Kidney (tissue), 13 donors: ENCODE measurements at regions not wholly inside any gene's neighbourhood (a gene's known extent, or its start where the extent isn't known, plus 50 kb on each side); places are given as distances from the start of the nearest gene placed in this dataset.

ENCODE experiments used
- DNase-seq, 5 donors: peaks; one replicate each; pipeline ENCODE4 v3.0.0-alpha.2; 2013 to 2020
- FAIRE-seq: peaks from 2 replicates; lab custom pipeline; 2012; peaks lifted over from hg19 to GRCh38; lab: Jason Lieb, UNC
- H3K27ac ChIP-seq, 2 donors: one replicate each; pipeline ENCODE4 v1.7.0; 2013; ENCODE audit warnings: low read depth in 2 of 2, low read length in 2 of 2, inconsistent platforms in 1 of 2
- H3K27me3 ChIP-seq: one replicate; pipeline ENCODE4 v1.7.1; 2013; ENCODE audit warnings: low read length, inconsistent platforms; ENCODE audit not compliant: control insufficient read depth, insufficient read depth
- H3K36me3 ChIP-seq, 3 donors: one replicate each; pipeline versions ENCODE4 v1.7.0 to v1.7.1; 2013; ENCODE audit warnings: low read length in 3 of 3, control low read depth in 1 of 3, inconsistent platforms in 1 of 3; ENCODE audit not compliant: insufficient read depth in 3 of 3, control insufficient read depth in 2 of 3
- H3K4me1 ChIP-seq, 3 donors: one replicate each; pipeline versions ENCODE4 v1.7.0 to v1.7.1; 2013; ENCODE audit warnings: low read length in 3 of 3, inconsistent platforms in 1 of 3, low read depth in 1 of 3; ENCODE audit not compliant: control insufficient read depth in 2 of 3, insufficient read depth in 2 of 3
- H3K4me3 ChIP-seq, 3 donors: one replicate each; pipeline versions ENCODE4 v1.7.0 to v1.8.1; 2013; ENCODE audit warnings: low read length in 3 of 3, control low read depth in 1 of 3, inconsistent platforms in 1 of 3
- H3K9ac ChIP-seq, 3 donors: one replicate each; pipeline versions ENCODE4 v1.7.0 to v1.7.1; 2013; ENCODE audit warnings: low read length in 3 of 3, control low read depth in 1 of 3, inconsistent platforms in 1 of 3
- H3K9me3 ChIP-seq, 3 donors: one replicate each; pipeline versions ENCODE4 v1.7.0 to v1.7.1; 2013; ENCODE audit warnings: low read length in 3 of 3, control low read depth in 1 of 3, inconsistent platforms in 1 of 3; ENCODE audit not compliant: control insufficient read depth in 2 of 3, insufficient read depth in 1 of 3
- CTCF ChIP-seq: IDR thresholded peaks from 3 replicates; pipeline ENCODE4 v1.5.1; 2012; ENCODE audit warnings: mild to moderate bottlenecking, moderate library complexity, borderline replicate concordance; ENCODE audit not compliant: insufficient read depth; ENCODE audit errors: extremely low read depth
- intact Hi-C: fragments of 100-400 bp; cut with DNase I; formaldehyde crosslinking; loops from one replicate; pipeline ENCODE4 v1.11.1; 2022
- donor health status: control.
- donor health status: control.
- donor health status: control.
- donor health status: control.
- donor health status: control.
- donor health status: DM: yes; HTN: yes; CAD: no.
- donor health status: Normal renal cell carcinoma (clear cell type).

DNA sequence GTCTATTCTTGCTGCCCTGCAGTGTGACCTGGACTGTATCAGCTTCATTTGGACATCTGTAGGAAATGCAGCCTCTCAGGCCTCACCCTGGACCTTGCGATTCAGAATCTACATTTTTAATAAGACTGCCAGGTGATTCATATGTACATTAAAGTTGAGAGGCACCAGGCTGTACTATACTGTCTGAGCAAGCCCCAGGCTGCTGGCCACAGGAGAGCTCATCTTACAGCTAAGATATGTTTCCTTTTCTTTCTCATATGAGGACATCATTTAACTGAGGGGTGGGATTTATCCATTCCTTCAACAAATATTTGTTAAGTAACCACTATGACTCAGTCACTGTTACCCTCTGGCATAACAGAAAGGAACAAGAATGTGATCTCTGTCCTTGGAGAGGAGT lies 78.2 kb upstream of the GCFC2 start:
- Histone ChIP-seq H3K4me3 (no peak overlapping the region), H3K4me1 (no peaks in the 10 kb centered on the region), H3K27me3 (no peaks in the 10 kb centered on the region), H3K36me3 (no peaks in the 10 kb centered on the region), H3K27ac (no peak overlapping the region), H3K9ac (no peak overlapping the region), H3K9me3 (no peaks in the 10 kb centered on the region)
- intact Hi-C loops, result no loop called here
- TF ChIP-seq CTCF, result no peak
- FAIRE-seq, result no peak
- no peak for DNase-seq

GRCh38 chr2:75788154-75788553 lies 77.4 kb upstream of the GCFC2 start:
- intact Hi-C loops, result no loop called here
- FAIRE-seq, result no peak
- H3K36me3 ChIP-seq, result no peaks in the 10 kb centered on the region
- H3K9ac ChIP-seq, result no peak overlapping the region
- no peaks in the 10 kb centered on the region for H3K9me3 ChIP-seq
- no peak for DNase-seq
- no peak for TF ChIP-seq CTCF
- no peaks in the 10 kb centered on the region for H3K27me3 ChIP-seq
- H3K4me1 ChIP-seq, result no peaks in the 10 kb centered on the region
- no peak overlapping the region for H3K4me3 ChIP-seq
- no peak overlapping the region for H3K27ac ChIP-seq

- H3K27ac ChIP-seq, result no peak overlapping the region
- intact Hi-C loops, result no loop called here
- FAIRE-seq, result peak; percentile 76
- H3K9ac ChIP-seq, result no peak overlapping the region
- no peaks in the 10 kb centered on the region for H3K36me3 ChIP-seq
- H3K4me1 ChIP-seq, result no peaks in the 10 kb centered on the region
- peak in 2 of 5 donors; percentile 56 to 75 for DNase-seq
- H3K9me3 ChIP-seq, result no peaks in the 10 kb centered on the region
- H3K27me3 ChIP-seq, result no peaks in the 10 kb centered on the region
- peak; percentile 29 for TF ChIP-seq CTCF
- no peak overlapping the region for H3K4me3 ChIP-seq
Observed at GRCh38 chr2:75787532-75788132, 76.9 kb upstream of the GCFC2 start.

DNA sequence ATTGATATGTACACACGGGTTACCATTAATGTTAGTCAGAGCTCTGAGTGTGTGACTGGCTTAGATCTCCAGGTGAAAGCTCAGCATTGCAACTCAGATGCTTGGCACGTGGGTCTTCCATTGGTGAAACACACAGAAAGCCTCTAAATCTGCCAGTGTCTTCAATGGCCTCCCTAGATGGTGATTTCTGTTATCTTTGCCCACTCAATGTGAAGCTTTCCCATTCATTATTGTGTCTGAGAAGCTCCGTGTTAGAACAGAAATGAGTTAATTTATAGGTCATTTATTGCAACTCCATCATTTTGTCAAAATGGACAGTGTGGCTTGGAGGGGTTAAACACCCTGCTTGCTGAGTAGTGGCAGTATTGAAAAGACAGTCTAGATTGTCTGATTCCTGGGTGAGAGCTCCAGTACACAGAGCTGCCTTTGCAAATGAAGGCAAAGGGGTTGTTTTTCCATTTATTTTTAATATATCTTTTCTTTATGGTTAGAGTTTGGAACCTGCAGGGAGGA lies 64.7 kb upstream of the GCFC2 start:
- Histone ChIP-seq H3K27me3 (no peaks in the 10 kb centered on the region), H3K9ac (no peak overlapping the region), H3K36me3 (no peaks in the 10 kb centered on the region), H3K9me3 (no peaks in the 10 kb centered on the region), H3K4me1 (no peaks in the 10 kb centered on the region), H3K4me3 (no peak overlapping the region), H3K27ac (no peak overlapping the region)
- intact Hi-C loops, result no loop called here
- no peak for TF ChIP-seq CTCF
- FAIRE-seq (no peak), DNase-seq (no peak)
